ENCODE measurements at regions not wholly inside any gene's neighbourhood (a gene's known extent, or its start where the extent isn't known, plus 50 kb on each side); places are given as distances from the start of the nearest gene placed in this dataset.
A peak's percentile ranks its signal among the peaks of the same experiment; 100 is the strongest.
"Not testable (repeated sequence)": the region's sequence is repeated elsewhere in the genome, so short reads cannot be mapped to it uniquely, and the experiment has no call there.

DNA sequence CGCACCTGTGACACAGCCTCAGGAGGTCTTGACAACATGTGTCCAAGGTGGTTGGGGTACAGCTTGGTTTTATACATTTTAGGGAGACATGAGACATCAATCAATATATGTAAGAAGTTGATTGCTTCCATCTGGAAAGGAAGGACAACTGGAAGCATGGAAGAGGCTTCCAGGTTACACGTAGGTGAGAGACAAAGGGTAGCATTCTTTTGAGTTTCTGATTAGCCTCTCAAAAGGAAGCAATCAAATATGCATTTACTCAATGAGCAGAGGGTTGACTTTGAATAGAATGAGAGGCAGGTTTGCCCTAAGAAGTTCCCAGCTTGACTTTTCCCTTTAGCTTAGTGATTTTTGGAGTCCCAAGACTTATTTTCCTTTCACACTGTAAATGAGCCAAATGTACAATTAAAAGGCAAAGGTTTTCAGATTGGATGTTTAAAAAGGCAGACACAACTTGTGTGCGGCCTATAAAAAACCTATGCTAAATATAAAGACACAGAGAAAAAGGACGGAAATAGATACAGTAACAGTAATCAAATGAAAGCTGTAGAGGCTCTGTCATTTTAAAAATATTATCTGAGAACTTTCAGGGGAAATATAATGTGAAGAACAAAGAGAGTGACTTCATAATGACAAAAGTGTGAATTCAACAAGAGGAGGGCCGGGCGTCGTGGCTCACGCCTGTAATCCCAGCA, 65.7 kb upstream of the LANCL2 start:
- no peak for DNase-seq (ENCODE audit: low read depth)
- H3K4me3 ChIP-seq (ENCODE audit: low read depth, low read length) = no peak overlapping the region

DNA sequence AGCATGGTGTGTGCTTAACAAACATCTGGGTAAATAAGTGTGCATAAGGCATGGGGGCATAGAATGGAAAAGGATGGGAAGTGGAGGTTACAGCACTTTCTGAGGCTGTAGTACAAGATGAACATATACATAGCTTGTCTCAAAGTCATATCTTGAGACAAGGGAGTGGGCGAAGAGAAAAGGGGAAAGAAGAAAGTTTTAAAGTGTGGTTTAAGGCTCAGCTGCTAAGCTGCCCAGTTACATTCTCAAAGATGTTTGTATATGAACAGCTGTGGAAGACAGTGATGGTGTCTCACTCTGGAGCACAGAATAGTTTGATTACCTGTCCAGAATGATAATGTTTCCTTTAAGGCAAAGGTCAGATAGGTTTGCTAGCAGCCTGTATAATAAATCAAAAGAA, 61.9 kb upstream of the LANCL2 start:
- no peak for DNase-seq (ENCODE audit: low read depth)
- no peak overlapping the region for H3K4me3 ChIP-seq (ENCODE audit: low read depth, low read length)

DNA sequence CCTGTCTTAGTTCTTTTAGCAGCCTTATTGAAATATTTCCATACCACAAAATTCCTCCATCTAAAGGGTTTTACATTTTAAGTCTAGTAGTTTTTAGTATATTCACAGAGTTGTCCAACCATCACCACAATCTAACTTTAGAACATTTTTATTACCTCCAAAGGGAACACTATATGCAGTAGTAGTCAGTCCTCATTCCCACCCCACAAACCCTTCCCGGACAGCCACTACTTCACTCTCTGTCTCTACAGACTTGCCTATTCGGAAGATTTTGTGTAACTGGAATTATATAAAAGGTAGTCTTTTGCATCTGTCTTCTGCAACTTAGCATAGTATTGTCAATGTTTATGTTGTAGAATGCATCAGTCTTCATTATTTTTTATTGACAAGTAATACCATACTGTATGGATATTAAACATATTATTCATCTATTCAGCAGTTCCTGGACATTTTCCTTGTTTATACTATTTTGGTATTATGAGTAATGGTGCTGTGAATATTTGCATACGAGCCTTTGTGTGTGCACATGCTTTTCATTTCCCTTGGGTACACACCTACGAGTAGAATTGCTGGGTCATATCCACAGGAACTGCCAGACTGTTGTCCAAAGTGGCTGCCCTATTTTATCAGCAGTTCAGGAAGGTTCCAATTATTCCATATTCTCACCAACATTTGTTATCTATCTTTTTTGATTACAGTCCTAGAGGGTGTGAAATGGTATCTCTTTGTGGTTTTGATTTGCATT, 60.9 kb upstream of the LANCL2 start:
- DNase-seq (ENCODE audit: low read depth) = no peak
- no peak overlapping the region for H3K4me3 ChIP-seq (ENCODE audit: low read depth, low read length)

DNA sequence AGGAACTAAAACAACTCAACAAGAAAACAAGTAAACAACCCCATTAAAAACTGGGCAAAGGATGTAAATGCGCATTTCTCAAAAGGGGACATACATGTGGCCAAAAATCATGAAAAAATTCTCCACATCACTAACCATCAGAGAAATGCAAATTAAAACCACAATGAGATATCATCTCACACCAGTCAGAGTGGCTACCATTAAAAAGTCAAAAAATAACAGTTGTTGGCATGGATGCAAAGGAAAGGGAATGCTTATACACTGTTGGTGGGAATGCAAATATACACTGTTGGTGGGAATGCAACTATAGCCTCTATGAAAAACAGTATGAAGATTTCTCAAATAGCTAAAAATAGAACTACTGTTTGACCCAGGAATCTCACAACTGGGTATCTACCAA, 60.0 kb upstream of the LANCL2 start:
- no peak for DNase-seq (ENCODE audit: low read depth)
- H3K4me3 ChIP-seq (ENCODE audit: low read depth, low read length) = no peak overlapping the region

DNA sequence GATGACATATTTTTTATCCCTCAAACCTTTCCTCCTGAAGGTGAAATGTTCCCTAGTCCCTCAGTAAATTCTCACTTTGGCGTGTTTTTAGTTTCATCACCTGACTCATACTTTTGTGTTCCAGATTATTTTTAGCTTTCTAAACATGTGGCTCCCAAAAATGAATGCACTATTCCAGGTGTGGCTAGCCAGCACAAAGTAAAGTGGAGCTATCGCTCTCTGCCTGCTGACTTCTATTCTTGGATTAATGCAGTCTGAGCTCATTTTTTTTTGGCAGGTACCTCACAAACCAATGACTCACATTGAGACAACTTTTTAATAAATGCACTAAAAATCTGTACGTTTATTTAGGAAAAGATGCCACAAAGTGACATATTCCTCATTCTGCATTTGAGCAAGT, 58.8 kb upstream of the LANCL2 start:
- DNase-seq (ENCODE audit: low read depth) = no peak
- no peak overlapping the region for H3K4me3 ChIP-seq (ENCODE audit: low read depth, low read length)

DNA sequence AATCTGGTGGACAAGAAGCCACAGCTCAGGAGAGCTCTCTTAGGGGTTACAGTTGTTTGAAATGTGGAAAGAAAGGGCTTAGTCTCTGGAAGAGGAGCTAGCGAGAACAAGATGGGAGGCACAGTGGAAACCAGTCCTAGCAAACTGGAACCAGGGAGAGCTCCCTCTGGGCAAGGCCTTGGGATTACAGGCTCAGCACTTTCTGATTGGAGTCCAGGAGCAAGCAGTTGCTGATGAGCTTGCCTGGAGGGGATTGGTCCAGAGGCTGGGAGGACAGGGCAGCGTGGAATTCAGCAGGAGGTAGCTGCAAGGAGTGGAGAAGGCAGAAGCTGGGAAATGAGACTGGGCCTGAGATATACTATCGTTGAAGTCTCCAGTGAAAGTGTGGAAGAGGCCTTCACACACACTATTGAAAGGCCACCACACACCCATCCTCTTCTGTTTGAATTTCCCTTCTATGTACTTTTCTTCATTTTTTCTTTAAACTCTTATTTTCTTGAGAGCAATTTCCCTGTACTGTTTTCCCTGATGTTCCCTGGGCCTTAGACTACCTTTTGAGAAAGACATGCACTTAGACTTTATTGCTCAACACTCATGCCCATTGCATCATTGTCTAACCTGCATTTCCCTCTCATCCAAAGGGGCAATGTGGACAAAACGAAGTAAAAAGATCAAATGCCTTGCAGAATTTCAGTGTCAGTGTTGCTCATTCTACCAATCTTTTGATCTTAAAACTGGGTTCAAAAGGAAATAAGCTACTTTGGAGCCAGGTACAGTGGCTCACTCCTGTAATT, 57.8 kb upstream of the LANCL2 start:
- no peak overlapping the region for H3K4me3 ChIP-seq (ENCODE audit: low read depth, low read length)
- DNase-seq (ENCODE audit: low read depth) = no peak

DNA sequence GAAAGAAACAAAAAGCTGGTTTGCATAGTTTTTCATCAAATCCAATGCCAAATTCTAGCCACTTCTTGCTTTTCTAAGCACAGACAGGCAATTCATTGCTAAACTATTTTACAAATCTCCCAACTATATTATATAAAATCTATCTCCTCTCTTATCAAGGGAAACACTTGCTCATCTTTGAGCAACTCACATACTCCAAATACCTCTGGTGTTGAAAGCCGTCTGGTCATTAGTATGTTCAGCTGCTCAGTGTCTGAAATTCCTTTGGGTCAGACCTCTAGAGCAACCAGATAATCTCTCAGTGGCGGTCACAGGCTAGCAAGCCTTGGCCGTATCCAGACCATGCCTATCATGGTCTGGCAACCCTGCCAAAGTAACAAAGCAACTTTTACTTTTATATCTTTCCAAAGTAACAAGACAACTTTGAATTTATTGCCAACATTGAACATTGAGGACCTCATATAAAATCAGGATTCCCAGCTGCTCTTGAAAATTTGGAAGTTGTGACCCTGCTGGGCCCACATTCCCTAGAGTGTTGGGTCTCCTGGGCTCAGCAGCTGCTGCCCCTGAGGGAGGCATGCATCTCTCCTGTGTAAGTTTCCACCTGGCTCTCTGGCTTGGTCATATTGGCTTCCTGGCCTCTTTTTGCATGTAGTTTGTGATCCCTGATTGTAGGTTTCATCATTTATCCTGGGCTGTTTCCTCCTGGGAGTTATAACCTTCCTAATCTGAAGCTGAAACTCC, 56.8 kb upstream of the LANCL2 start:
- no peak overlapping the region for H3K4me3 ChIP-seq (ENCODE audit: low read depth, low read length)
- peak; percentile 54 for DNase-seq (ENCODE audit: low read depth)

DNA sequence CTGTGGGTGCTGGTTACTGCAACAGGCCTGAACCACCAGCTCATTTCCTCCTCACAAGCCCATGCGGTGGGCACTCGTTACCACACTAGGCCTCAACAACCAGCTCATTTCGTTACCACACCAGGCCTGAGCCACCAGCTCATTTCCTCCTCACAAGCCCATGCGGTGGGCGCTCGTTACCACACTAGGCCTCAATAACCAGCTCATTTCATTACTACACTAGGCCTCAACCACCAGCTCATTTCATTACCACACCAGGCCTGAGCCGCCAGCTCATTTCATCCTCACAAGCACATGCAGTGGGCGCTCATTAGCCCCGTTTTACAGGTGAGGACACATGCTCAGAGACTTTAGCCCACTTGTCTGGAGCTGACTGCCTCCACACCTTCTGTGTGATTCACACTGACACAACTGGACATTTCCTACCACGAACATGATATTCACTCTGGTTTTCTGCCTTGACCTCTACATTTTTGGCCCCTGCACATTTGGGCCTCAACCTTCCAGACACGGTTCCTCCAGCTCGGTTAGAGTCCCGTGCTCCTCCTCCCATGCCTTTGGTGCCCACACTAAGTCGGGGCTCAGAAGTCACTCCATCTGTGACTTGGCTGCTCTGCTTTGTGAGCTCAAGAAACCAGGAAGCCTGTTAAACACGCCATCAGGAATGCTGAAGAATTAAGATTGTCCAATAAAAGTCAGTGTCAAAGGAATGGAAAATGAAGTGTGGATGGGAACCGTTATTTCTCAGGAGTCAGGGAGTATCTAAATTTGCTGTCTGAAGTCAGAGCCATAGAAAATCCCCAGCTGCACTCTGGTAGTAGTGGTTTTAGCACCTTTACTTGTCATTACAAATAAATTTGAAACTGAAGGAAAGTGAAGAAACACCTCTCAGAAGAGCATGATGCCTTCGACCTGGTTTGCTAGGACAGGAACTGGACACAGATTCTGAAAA, 55.8 kb upstream of the LANCL2 start:
- no peak overlapping the region for H3K4me3 ChIP-seq (ENCODE audit: low read depth, low read length)
- DNase-seq (ENCODE audit: low read depth) = no peak

DNA sequence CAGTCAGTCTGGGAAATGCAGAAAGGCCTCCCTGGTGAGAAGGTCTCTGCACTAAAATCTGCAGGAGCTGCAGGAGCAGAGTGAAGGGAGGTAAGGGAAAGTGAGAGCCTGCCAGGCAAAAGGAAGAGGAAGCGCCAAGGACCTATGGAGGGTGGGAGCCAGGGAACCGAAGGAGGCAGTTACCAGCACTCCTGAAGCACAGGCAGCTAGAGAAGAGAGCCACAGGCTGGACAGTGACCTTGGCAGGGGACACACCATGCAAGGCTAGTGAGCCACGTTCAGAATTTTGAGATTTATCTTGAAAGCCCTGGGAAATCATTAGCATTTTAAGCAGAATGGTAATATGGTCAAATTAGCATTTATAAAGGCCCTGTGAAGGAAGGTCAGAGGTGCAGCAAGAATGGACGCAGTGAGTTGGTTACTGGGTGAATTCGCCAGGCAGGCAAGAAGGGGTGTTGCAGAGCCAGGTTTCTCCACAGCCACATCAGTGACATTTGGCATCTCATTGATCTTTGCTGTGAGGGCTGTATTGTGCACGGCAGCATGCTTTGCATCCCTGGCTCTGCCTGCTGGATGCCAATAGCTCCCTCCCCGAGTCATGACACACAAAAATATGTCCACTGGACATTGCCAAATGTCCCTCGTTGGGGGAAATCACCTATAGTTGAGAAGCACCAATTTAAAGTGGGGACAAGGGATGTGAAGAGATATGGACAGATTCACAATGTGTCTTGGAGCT, 54.7 kb upstream of the LANCL2 start:
- no peak for DNase-seq (ENCODE audit: low read depth)
- no peak overlapping the region for H3K4me3 ChIP-seq (ENCODE audit: low read depth, low read length)

DNA sequence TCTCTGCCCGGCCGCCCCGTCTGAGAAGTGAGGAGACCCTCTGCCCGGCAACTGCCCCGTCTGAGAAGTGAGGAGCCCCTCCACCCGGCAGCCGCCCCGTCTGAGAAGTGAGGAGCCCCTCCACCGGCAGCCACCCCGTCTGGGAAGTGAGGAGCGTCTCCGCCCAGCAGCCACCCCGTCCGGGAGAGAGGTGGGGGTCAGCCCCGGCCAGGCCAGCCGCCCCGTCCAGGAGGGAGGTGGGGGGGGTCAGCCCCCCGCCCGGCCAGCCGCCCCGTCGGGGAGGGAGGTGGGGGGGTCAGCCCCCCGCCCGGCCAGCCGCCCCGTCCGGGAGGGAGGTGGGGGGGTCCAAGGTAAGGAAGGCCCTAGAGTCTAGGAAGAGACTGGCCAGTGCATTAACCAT, 53.2 kb upstream of the LANCL2 start:
- DNase-seq (ENCODE audit: low read depth) = not testable (repeated sequence)

DNA sequence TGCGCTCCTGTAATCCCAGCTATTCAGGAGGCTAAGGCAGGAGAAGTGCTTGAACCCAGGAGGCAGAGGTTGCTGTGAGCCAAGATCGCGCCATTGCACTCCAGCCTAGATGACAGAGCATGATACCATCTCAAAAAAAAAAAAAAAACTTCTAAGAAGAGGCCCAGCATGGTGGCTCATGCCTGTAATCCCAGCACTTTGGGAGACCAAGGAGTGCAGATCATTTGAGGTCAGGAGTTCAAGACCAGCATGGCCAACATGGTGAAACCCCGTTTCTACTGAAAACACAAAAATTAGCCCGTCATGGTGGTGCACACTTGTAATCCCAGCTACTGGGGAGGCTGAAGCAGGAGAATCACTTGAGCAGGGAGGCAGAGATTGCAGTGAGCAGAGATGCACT, 51.5 kb upstream of the LANCL2 start:
- DNase-seq (ENCODE audit: low read depth); H3K4me3 ChIP-seq (ENCODE audit: low read depth, low read length): not testable (repeated sequence)

More for the DNA sequence above, 53.2 kb upstream of the LANCL2 start:
- H3K4me3 ChIP-seq (ENCODE audit: low read depth, low read length) = not testable (repeated sequence)

DNA sequence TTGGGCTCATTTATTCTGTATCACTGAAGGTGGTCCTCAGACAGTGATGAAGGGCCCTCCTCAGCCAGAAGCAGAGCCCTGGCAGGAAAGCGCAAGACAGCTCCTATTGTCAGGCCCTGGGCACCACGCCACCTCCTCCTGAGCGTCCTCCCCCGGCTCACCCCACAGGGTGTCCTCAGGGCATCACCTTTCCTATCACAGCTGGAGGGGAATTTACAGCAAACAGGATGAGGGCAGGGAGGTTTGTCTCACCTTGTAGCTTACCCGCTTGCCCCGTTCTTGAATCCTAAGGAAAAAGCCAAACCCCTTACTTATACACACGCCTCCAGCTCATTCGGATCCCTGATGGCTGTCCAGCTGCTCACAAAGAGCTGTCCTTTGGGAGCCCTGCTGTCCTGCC, 50.2 kb upstream of the LANCL2 start:
- DNase-seq (ENCODE audit: low read depth) = no peak
- H3K4me3 ChIP-seq (ENCODE audit: low read depth, low read length) = no peak overlapping the region

Data from skeletal muscle cell (primary cell).